ENCODE measurements at regions not wholly inside any gene's neighbourhood (a gene's known extent, or its start where the extent isn't known, plus 50 kb on each side); places are given as distances from the start of the nearest gene placed in this dataset.

- TF ChIP-seq CBX8 (IDR thresholded peaks at IDR 0.05; ENCODE audit: borderline replicate concordance, low read depth, low read length) (no peak), TAF1 (IDR thresholded peaks at IDR 0.05; ENCODE audit: low read depth, low read length) (no peak), POLR2AphosphoS5 (IDR thresholded peaks at IDR 0.05; ENCODE audit: low read depth, low read length) (no peak), RBBP5 (IDR thresholded peaks at IDR 0.05; ENCODE audit: borderline replicate concordance, low read depth, low read length) (no peak), SIX5 (IDR thresholded peaks at IDR 0.05; ENCODE audit: low read depth, low read length) (no peak), CHD1 (IDR thresholded peaks at IDR 0.05; ENCODE audit: low read depth, low read length) (no peak), RAD21 (IDR thresholded peaks at IDR 0.05 in 1 of 2, conservative IDR thresholded peaks at IDR 0.05 in 1 of 2; ENCODE audit: low read depth in 2 of 2, low read length in 2 of 2) (no peak), RFX5 (IDR thresholded peaks at IDR 0.05; ENCODE audit: borderline replicate concordance, low read depth, low read length) (no peak)
Measured at GRCh38 chr7:46885167-46885566, 696.7 kb downstream of the TNS3 start (continued).

Data from H1 (cell line).